ENCODE measurements at regions not wholly inside any gene's neighbourhood (a gene's known extent, or its start where the extent isn't known, plus 50 kb on each side); places are given as distances from the start of the nearest gene placed in this dataset.

DNA sequence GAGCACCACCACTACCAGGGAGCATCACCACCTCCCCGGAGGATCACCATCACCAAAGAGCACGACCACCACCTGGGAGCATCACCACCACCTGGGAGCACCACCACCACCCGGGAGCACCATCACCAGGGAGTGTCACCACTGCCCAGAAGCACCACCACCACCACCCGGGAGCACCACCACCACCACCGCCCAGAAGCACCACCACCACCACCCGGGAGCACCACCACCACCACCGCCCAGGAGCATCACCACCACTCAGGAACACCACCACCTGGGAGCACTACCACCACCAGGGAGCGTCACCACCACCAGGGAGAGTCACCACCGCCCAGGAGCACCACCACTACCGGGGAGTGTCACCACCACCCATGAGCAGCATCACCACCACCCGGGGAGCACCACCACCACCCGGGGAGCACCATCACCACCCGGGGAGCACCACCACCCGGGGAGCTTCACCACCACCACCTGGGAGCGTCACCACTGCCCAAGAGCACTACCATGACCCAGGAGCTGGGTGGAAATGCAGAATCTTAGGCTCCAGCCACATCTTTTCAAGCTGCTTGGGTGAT lies 237.3 kb downstream of the SOD2 start:
- TF ChIP-seq, protein P1, sequence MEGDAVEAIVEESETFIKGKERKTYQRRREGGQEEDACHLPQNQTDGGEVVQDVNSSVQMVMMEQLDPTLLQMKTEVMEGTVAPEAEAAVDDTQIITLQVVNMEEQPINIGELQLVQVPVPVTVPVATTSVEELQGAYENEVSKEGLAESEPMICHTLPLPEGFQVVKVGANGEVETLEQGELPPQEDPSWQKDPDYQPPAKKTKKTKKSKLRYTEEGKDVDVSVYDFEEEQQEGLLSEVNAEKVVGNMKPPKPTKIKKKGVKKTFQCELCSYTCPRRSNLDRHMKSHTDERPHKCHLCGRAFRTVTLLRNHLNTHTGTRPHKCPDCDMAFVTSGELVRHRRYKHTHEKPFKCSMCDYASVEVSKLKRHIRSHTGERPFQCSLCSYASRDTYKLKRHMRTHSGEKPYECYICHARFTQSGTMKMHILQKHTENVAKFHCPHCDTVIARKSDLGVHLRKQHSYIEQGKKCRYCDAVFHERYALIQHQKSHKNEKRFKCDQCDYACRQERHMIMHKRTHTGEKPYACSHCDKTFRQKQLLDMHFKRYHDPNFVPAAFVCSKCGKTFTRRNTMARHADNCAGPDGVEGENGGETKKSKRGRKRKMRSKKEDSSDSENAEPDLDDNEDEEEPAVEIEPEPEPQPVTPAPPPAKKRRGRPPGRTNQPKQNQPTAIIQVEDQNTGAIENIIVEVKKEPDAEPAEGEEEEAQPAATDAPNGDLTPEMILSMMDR (IDR thresholded peaks at IDR 0.05; ENCODE audit: insufficient read depth, low read length, poor library complexity, severe bottlenecking), result no peak
- TF ChIP-seq EZH2phosphoT487 (conservative IDR thresholded peaks at IDR 0.05; ENCODE audit: low read length), result no peak

All from SU-DHL-6 (cell line).